ENCODE measurements at regions not wholly inside any gene's neighbourhood (a gene's known extent, or its start where the extent isn't known, plus 50 kb on each side); places are given as distances from the start of the nearest gene placed in this dataset.

DNA sequence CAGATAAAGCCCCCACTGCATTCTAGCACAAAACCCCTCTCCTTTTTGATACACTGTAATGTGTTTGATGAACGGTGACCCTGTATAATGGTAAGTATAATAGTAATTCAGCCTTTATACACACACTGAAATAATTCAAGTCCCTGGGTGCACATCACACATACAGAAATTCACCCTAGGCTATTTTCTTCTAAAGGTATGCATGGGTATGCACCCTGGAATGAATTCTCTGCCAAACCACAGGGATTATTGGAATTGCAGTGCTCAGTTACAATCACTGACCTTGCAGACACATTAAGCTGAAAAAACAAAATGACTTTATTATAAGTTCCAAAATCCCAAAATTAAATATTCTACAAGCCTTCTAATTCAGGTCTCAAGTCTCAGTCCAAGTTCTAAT lies 245.9 kb upstream of the FAT3 start:
- no peak for TF ChIP-seq ZNF544 (tag by site-specific recombination; IDR thresholded peaks at IDR 0.05)
- no peak for TF ChIP-seq ZNF701 (tag by site-specific recombination; IDR thresholded peaks at IDR 0.05)
- TF ChIP-seq ZFP3 (tag by site-specific recombination; IDR thresholded peaks at IDR 0.05; ENCODE audit: low read depth) = no peak
- no peak for TF ChIP-seq ZNF558 (tag by site-specific recombination; IDR thresholded peaks at IDR 0.05)
- TF ChIP-seq ZNF585B (tag by site-specific recombination; IDR thresholded peaks at IDR 0.05) = no peak
- TF ChIP-seq KLF10 (tag by site-specific recombination; IDR thresholded peaks at IDR 0.05) = no peak
- no peak for TF ChIP-seq ZFHX2 (tag by site-specific recombination; conservative IDR thresholded peaks at IDR 0.05)
- TF ChIP-seq ZNF175 (tag by site-specific recombination; IDR thresholded peaks at IDR 0.05) = no peak
- no peak for TF ChIP-seq ZNF664 (tag by site-specific recombination; IDR thresholded peaks at IDR 0.05)
- no peak for TF ChIP-seq ZNF157 (tag by site-specific recombination; IDR thresholded peaks at IDR 0.05)
- TF ChIP-seq ZFP69B (tag by site-specific recombination; IDR thresholded peaks at IDR 0.05) = no peak
- no peak for TF ChIP-seq ZNF266 (tag by site-specific recombination; IDR thresholded peaks at IDR 0.05; ENCODE audit: low read depth)
- TF ChIP-seq TCF7L2 (IDR thresholded peaks at IDR 0.05; ENCODE audit: borderline replicate concordance, low read depth, low read length) = no peak
- Histone ChIP-seq H3K4me3 (ENCODE audit: low read depth, low read length) (no peak overlapping the region), H3K36me3 (ENCODE audit: control insufficient read depth in 2 of 2, insufficient read depth in 1 of 2, low read length in 2 of 2) (no peaks in the 10 kb centered on the region), H3K4me1 (ENCODE audit: control insufficient read depth, insufficient read depth, low read length) (no peaks in the 10 kb centered on the region), H3K27ac (ENCODE audit: extremely low read depth, low read depth, low read length) (no peak overlapping the region), H3K9me3 (ENCODE audit: control insufficient read depth, insufficient read depth, low read depth, low read length) (no peaks in the 10 kb centered on the region)
- ChIA-PET CTCF (interaction anchor here (0.6 kb wide), 1 partner anchor 425 kb away, joined by 3 read pairs; no protein-coding TSS in a partner anchor), POLR2A (no interaction called here)

DNA sequence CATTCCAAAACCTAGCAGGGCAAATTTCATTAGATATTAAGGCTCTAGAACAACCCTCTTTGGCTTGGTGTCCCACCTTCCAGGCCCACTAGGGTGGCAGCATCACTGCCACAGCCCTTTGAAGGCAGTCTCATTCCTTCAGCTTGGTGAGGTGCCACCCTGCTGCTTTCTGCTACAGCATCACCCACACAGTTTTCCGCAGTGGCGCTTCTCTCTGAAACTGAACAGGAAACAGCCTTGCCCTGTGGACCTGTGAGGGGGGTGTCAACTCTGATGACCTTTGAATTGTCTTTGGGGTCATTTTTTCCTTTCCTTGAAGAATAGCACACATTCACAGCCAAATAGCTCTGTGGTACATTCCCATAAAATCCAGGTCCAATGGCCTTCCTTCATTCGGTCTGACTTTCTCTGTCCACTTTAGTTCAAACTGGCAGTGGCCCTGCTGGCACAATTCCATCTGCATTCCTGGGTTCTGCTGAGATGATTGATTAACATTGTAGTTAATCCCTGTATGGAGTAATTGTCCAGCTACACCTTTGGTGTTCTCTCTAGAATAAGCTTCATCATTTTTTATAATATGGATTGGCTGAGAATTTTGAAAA lies 251.9 kb upstream of the FAT3 start:
- no peaks in the 10 kb centered on the region; the same call in 1 of the 2 replicates for H3K4me1 ChIP-seq (ENCODE audit: control insufficient read depth, insufficient read depth, low read length)
- ChIA-PET POLR2A (no interaction called here), CTCF (no interaction called here)
- no peak for TF ChIP-seq ZEB2 (tag by site-specific recombination; IDR thresholded peaks at IDR 0.05)
- TF ChIP-seq ZNF660 (tag by site-specific recombination; IDR thresholded peaks at IDR 0.05) = no peak
- no peak for TF ChIP-seq ZNF677 (tag by site-specific recombination; IDR thresholded peaks at IDR 0.05)
- no peak for TF ChIP-seq ZNF404 (tag by site-specific recombination; IDR thresholded peaks at IDR 0.05)
- TF ChIP-seq ZNF626 (tag by site-specific recombination; IDR thresholded peaks at IDR 0.05) = no peak
- TF ChIP-seq MYNN (tag by site-specific recombination; IDR thresholded peaks at IDR 0.05; ENCODE audit: borderline replicate concordance) = no peak
- TF ChIP-seq ZNF184 (tag by site-specific recombination; IDR thresholded peaks at IDR 0.05) = no peak
- TF ChIP-seq, protein P1, sequence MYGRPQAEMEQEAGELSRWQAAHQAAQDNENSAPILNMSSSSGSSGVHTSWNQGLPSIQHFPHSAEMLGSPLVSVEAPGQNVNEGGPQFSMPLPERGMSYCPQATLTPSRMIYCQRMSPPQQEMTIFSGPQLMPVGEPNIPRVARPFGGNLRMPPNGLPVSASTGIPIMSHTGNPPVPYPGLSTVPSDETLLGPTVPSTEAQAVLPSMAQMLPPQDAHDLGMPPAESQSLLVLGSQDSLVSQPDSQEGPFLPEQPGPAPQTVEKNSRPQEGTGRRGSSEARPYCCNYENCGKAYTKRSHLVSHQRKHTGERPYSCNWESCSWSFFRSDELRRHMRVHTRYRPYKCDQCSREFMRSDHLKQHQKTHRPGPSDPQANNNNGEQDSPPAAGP (tag by site-specific recombination; IDR thresholded peaks at IDR 0.05) = no peak
- no peak for TF ChIP-seq ZNF596 (tag by site-specific recombination; IDR thresholded peaks at IDR 0.05)
- H3K36me3 ChIP-seq (ENCODE audit: control insufficient read depth in 2 of 2, insufficient read depth in 1 of 2, low read length in 2 of 2) = no peaks in the 10 kb centered on the region
- H3K4me3 ChIP-seq (ENCODE audit: low read depth, low read length) = no peak overlapping the region
- H3K27ac ChIP-seq (ENCODE audit: extremely low read depth, low read depth, low read length) = no peak overlapping the region
- H3K9me3 ChIP-seq (ENCODE audit: control insufficient read depth, insufficient read depth, low read depth, low read length) = no peaks in the 10 kb centered on the region

DNA sequence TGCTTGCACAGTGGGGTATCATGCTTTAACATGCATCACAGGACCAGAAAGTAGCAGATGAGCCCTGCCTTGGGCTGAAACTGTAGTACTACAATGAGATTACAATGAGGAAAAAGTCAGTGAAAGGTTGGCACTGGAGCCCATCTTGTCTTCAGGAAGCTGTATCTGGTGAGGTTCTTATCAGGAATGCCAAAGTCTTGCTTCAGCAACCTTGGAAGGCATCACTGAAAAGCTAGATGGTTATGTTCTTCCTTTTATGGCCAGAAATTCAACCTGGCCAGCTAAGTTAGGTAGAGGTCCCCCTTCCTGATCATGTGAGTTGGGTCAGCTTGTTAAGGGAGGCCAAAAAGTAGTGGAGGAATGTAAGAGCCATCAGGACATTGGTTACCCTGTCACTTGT lies 254.0 kb upstream of the FAT3 start:
- ChIA-PET CTCF (no interaction called here), POLR2A (no interaction called here)
- Histone ChIP-seq H3K27ac (ENCODE audit: extremely low read depth, low read depth, low read length) (no peak overlapping the region), H3K36me3 (ENCODE audit: control insufficient read depth in 2 of 2, insufficient read depth in 1 of 2, low read length in 2 of 2) (no peaks in the 10 kb centered on the region), H3K4me1 (ENCODE audit: control insufficient read depth, insufficient read depth, low read length) (no peaks in the 10 kb centered on the region; the same call in 1 of the 2 replicates), H3K9me3 (ENCODE audit: control insufficient read depth, insufficient read depth, low read depth, low read length) (no peaks in the 10 kb centered on the region), H3K4me3 (ENCODE audit: low read depth, low read length) (no peak overlapping the region)
- TF ChIP-seq ZNF600 (tag by site-specific recombination; IDR thresholded peaks at IDR 0.05) (no peak), ZNF792 (tag by site-specific recombination; IDR thresholded peaks at IDR 0.05) (no peak), ZNF530 (tag by site-specific recombination; IDR thresholded peaks at IDR 0.05; ENCODE audit: low read depth) (no peak), ZNF658 (tag by site-specific recombination; IDR thresholded peaks at IDR 0.05) (no peak), ZNF114 (tag by site-specific recombination; IDR thresholded peaks at IDR 0.05) (no peak)
- TF ChIP-seq, protein P2, sequence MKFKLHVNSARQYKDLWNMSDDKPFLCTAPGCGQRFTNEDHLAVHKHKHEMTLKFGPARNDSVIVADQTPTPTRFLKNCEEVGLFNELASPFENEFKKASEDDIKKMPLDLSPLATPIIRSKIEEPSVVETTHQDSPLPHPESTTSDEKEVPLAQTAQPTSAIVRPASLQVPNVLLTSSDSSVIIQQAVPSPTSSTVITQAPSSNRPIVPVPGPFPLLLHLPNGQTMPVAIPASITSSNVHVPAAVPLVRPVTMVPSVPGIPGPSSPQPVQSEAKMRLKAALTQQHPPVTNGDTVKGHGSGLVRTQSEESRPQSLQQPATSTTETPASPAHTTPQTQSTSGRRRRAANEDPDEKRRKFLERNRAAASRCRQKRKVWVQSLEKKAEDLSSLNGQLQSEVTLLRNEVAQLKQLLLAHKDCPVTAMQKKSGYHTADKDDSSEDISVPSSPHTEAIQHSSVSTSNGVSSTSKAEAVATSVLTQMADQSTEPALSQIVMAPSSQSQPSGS (tag by site-specific recombination; IDR thresholded peaks at IDR 0.05; ENCODE audit: low read depth) = no peak
- TF ChIP-seq, protein P3, sequence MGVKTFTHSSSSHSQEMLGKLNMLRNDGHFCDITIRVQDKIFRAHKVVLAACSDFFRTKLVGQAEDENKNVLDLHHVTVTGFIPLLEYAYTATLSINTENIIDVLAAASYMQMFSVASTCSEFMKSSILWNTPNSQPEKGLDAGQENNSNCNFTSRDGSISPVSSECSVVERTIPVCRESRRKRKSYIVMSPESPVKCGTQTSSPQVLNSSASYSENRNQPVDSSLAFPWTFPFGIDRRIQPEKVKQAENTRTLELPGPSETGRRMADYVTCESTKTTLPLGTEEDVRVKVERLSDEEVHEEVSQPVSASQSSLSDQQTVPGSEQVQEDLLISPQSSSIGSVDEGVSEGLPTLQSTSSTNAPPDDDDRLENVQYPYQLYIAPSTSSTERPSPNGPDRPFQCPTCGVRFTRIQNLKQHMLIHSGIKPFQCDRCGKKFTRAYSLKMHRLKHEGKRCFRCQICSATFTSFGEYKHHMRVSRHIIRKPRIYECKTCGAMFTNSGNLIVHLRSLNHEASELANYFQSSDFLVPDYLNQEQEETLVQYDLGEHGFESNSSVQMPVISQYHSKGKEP (tag by site-specific recombination; IDR thresholded peaks at IDR 0.05) = no peak
